DMS53 (cell line): ENCODE measurements at regions not wholly inside any gene's neighbourhood (a gene's known extent, or its start where the extent isn't known, plus 50 kb on each side); places are given as distances from the start of the nearest gene placed in this dataset.
A peak's percentile ranks its signal among the peaks of the same experiment; 100 is the strongest.

Source experiments
- DNase-seq: peaks from one replicate; lab custom pipeline; 2025; lab: John Stamatoyannopoulos, UW

GRCh38 chr4:38189445-38189844 lies 229.2 kb downstream of the PTTG2 start:
- DNase-seq, result peak; percentile 64

DNA sequence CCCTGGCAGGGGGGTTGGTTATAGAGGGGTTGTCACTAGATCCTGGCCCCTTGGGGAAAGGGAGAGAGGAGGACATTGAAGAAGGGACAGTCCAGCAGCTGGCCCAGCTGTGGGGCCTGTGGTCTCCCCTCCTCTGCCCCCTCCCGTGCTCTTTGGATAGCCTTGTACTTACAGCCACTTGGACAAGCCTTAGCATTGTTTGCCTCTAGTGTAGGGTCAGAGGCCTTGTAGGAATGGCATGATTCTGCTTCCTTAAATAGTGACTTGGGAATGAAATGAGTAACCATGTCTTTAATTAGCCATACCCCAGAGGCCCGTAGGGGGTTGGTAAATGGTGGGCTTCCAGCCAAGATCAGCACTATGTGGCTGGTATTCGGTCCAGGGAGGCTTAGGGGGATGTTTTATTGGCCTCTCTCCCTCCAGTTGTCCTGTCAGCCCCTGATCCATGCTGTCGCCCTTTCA lies 230.6 kb downstream of the PTTG2 start:
- DNase-seq, result no peak

GRCh38 chr4:38192516-38192915 lies 232.3 kb downstream of the PTTG2 start:
- DNase-seq, result no peak

DNA sequence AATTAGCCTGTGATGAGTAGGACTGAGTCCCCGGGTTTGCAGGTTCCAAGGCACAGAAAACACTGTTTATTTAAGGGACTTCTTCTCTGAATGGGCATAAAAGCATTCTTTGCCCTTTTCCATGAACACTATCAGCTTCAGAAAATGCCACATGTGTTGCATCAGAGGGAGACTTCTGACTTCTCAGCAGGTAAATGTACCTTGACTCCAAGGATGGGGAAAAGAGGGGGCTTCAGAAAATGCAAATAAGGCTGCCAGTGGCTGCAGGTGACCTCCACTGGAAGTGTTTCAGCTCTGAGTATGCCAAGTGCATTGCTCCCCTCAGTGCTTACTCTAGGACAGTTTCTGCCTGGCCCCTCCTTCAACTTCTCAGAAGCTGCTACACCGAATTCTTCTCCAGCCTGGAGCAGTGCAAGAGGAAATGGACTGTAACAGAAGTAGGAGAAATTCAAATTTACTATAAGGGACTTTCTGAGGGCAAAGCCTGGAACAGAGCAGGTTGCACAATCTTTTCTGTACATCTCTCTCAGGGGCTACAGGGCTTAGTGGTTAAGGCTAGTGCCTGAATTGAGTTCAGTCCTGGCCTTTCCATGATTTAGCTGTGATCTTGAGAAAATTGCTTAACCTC lies 233.2 kb downstream of the PTTG2 start:
- no peak for DNase-seq

DNA sequence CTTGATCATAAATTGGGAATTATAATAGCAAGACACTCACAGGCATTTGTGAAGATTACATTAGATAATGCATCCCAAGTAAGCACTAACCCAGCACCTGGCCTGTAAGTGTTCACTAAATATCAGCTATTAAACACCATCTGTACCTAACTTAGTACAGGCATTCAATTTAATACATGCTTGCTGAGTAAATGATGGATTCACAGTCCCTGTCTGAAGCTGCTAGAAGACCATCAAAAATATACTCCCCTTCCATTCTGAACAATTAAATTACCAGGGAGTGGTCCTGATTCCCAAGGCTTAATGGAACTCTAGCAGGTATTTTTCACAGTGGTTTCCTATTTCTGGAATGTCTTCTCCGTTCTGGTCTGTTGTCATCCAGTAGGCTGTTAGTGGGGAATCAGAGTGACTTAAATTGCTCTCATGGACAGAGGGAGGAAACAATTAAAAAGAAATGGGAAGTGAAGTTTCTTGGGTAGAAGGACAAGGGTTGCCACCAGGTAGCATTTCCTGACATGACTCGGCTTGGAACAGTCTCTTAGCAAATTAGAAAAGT lies 233.9 kb downstream of the PTTG2 start:
- DNase-seq, result no peak

GRCh38 chr4:38195486-38195885 lies 235.3 kb downstream of the PTTG2 start:
- DNase-seq, result no peak

GRCh38 chr4:38195911-38196310 lies 235.7 kb downstream of the PTTG2 start:
- no peak for DNase-seq

DNA sequence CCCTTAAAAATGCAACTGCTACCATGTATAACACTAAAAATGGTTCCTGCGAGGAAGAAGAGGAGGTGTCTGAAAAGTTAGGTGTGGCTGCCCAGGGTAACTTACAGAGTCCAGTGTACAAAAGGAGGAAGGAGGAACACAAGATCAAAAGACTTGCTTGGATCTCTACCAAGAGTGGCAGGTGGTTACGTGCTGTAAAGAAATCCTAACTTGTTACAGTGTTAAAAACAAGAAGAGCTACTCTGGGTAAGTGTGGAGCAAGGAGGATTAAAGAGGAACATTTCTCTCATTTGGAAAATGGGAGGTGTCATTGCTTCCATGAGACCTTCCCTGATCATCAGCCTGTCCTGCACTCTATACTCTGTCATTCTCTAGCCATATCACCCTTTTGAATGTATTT lies 242.0 kb downstream of the PTTG2 start:
- DNase-seq, result no peak

GRCh38 chr4:38203609-38204008 lies 243.4 kb downstream of the PTTG2 start:
- DNase-seq, result no peak

DNA sequence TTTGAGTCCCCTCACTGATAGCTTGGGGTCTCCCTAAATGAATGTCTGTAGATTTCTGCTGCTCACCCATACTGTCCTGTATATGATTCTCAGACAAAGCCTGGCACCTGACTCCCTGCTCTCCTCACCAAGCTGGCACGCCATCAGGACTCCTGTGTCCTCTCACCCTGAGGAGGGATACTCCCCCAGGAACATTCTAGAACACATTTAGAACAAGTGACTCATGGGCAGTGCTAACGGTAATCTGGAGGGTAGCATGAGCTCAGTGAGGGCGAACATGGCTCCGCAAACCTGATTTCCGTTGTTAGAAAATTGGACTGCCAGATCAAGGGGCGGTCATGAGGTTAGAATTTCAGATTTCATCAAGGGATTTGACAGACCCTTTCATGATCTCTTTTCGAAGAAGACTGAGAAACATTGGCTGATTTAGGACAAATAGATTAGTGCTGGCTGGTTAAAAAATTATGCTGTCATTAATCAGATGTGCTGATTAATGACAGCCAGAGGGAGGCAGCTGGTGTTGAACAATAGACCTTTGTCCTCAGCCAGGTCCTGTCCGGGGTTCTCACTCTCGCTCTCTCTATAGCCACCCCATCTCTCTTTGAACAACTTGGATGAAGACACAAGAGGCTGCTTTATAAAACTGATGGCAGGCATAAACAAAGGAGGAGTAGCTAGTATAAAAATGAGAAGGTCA lies 244.3 kb downstream of the PTTG2 start:
- no peak for DNase-seq

DNA sequence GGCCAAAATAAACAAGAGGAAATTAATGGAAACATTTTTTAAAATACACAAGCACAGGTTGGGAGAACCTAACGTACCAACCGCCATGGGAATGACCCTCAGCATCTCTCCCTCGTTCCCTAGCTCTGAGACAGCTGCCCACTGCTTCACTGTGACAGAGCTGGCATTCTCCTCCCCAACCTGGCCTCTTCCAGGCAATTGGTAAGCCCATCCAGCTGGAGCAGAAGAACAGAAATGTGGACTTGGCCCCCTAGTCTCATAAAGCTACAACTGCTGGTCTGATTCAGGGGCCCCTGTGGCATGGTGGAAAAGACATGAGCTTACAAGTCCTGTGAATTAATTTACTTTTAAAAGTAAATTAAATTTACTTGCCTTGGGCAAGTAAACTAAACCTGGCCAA lies 245.1 kb downstream of the PTTG2 start:
- DNase-seq, result no peak

GRCh38 chr4:38207110-38207457 lies 246.9 kb downstream of the PTTG2 start:
- no peak for DNase-seq

DNA sequence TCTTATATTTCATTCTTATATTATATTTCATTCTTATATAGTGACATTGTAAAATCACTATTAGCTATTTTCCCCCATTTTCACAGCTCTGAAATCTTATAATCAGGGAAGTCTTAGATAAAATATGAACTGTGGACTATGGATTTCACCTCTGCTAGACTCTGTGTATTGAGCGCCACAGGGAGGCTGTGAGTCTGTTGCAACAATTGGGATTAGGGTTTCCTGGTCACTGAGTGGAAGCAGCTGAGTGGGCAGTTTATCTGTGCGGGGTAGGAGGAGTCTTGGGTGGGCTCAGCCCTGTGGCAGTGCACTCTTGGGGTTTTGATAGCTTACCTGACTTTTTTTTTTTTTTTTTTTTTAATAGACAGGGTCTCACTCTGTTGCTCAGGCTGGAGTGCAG lies 249.5 kb downstream of the PTTG2 start:
- no peak for DNase-seq

- DNase-seq, result no peak
Measured at GRCh38 chr4:38210396-38211114, 250.4 kb downstream of the PTTG2 start.

GRCh38 chr4:38211885-38212284 lies 251.7 kb downstream of the PTTG2 start:
- no peak for DNase-seq

DNA sequence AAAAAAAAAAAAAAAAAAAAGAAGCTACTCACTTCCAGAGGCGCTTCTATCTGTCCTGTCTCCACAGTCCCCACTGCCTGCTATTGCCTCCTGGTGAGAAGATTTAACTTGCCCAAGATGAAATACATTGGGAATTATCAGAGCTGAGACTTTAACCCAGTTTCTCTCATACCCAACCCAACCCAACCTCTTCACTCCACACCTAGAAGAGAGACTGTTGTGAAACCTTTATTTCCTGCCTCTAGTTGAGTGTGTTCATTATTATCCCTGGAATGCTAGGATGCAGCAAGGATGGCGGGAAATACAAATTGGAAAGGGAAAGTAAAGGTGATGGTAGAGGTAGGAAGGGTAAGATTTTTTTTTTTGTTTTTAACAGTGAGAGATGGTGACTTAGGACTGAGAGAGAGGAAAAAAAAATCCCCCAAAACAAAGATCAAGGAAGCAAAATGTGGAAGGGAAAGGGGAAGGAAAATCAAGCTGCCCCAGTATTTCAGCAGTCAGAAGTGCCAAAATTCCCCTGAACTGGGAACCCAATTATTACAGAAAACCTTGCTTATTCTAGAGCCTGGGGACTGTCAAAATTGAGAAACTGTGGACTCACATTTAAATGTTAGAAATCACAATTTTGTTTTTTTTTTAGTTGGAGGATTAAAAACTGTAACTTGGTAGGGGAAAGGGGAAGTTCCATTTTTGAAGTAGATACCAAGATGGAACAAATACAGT lies 253.0 kb downstream of the PTTG2 start:
- DNase-seq, result no peak

DNA sequence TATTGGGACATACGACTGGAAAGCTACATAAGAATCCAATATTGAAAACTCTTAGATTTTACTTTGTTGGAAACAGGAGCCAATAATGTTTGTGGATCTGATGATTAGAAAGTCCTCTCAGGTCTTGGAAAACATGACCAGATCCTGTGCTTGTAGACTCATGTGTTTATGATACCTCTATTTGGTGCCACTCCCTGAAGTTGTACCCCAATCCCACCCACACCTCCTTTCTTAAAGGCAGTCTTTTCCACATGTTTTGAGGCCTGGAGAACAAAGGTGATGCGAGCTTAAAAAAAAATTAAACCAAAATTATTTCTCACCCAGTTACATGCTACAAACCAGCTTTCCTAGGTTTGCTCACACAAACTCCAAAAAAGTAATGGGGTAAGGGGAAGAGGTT lies 262.7 kb downstream of the PTTG2 start:
- no peak for DNase-seq

DNA sequence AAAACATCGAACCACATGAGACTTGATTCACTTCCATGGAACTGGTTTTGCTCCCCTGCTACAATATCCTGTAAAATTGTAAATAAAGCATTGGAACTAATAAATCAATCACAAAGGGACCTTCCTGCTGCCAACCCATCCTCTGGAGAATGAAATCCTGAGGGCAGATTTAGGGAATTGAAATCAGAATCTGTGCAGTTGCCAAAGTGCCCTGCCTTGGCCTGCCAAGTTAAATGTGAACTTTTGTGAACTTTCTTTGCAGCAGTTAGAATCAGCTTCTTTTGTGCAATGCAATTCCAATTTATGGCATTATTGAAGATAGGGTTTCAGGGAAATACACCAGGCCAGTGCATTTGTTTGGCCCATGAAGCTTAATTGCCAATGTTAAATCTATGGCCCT lies 263.1 kb downstream of the PTTG2 start:
- DNase-seq, result no peak

GRCh38 chr4:38223782-38224236 lies 263.6 kb downstream of the PTTG2 start:
- no peak for DNase-seq

GRCh38 chr4:38224850-38225249 lies 264.7 kb downstream of the PTTG2 start:
- no peak for DNase-seq

DNA sequence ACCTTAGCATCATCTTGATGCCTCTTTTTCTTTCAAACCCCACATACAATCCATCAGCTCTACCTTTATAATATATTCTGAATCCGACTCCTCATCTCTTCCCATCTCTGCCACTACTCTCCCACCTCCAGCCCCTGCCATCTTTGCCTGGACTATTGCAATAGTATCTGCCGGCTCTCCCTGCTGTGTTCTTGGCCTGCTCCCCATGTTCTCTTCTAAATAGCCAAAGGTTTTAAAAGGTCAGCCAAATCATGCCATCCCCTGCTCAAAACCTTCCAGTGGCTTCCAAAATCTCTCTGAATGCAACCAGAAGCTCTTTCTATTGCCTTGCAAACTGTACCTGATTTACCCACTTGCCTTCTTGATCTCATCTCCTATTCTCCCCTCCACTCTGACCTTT lies 266.0 kb downstream of the PTTG2 start:
- no peak for DNase-seq

GRCh38 chr4:38230121-38230801 lies 270.1 kb downstream of the PTTG2 start:
- no peak for DNase-seq
